Fibroblast of villous mesenchyme (primary cell): ENCODE measurements at regions not wholly inside any gene's neighbourhood (a gene's known extent, or its start where the extent isn't known, plus 50 kb on each side); places are given as distances from the start of the nearest gene placed in this dataset.
A peak's percentile ranks its signal among the peaks of the same experiment; 100 is the strongest.

Experiments
- DNase-seq: peaks from one replicate; pipeline ENCODE4 v3.0.0-alpha.2; 2010; ENCODE audit warnings: low read depth
- H3K4me3 ChIP-seq: 2 replicates; pipeline ENCODE4 v1.5.1; 2011; ENCODE audit warnings: low read depth, mild to moderate bottlenecking, low read length
- CTCF ChIP-seq: IDR thresholded peaks from 2 replicates; pipeline ENCODE4 v1.5.1; 2012; ENCODE audit warnings: low read depth, mild to moderate bottlenecking, low read length; ENCODE audit not compliant: insufficient read depth

GRCh38 chr4:187478292-187479140, 517.1 kb upstream of the ZFP42 start:
- no peak overlapping the region for H3K4me3 ChIP-seq
- DNase-seq: peak; percentile 86
- no peak for TF ChIP-seq CTCF

GRCh38 chr4:187479511-187479910, 516.1 kb upstream of the ZFP42 start:
- no peak for TF ChIP-seq CTCF
- H3K4me3 ChIP-seq: no peak overlapping the region
- DNase-seq: no peak

GRCh38 chr4:187480146-187481145, 515.1 kb upstream of the ZFP42 start:
- peak; percentile 60 for DNase-seq
- H3K4me3 ChIP-seq: no peak overlapping the region
- TF ChIP-seq CTCF: no peak

GRCh38 chr4:187484186-187484585, 511.4 kb upstream of the ZFP42 start:
- H3K4me3 ChIP-seq: no peak overlapping the region
- no peak for DNase-seq
- no peak for TF ChIP-seq CTCF

- DNase-seq: no peak
- TF ChIP-seq CTCF: no peak
- H3K4me3 ChIP-seq: no peak overlapping the region
These were observed 509.9 kb upstream of the ZFP42 start for GRCh38 chr4:187485676-187486075.

DNA sequence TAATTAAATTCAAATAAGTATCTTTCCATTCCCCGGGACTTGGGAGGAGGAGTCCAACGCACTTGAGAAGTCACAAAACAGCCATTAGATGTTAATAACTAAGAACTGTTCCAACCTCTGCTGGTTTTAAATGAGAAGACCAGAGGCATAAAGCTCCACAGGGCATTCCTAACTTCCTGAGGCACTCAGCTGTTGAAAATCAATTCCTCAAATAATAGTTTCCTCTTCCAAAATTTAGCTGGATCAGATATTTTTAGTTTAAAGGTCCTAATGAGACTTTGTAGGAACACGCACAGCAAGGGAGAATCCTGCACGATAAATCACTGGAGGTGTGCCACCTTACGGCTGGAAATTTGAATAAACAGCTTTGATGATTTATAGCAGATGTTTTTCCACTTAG, 504.3 kb upstream of the ZFP42 start:
- DNase-seq: no peak
- no peak for TF ChIP-seq CTCF
- H3K4me3 ChIP-seq: no peak overlapping the region
